ENCODE measurements at regions not wholly inside any gene's neighbourhood (a gene's known extent, or its start where the extent isn't known, plus 50 kb on each side); places are given as distances from the start of the nearest gene placed in this dataset.

DNA sequence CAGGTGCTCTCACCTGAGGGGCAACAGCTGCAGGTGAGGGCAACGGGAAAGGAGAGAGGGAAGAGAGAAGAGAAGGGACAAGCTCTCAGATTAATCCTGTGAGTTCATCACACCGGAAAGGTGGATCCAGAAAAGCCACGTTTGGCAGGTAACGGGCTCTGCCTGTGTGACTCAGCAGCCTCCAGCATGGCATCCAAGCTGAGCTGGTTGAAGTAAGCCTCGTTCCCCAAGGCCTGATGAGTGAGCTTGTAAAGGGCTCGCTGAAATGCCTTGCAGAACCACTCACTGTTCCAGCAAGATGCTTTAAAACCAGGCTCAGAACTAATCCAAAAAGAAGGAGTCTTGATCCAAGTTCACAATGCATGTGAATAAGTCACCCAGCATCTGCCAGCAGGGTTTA is 206.9 kb upstream of the TMEM45B start:
- TF ChIP-seq EZH2 (IDR thresholded peaks at IDR 0.05; ENCODE audit: borderline replicate concordance, insufficient read depth, low read depth, low read length, poor library complexity, severe bottlenecking) = no peak
- TF ChIP-seq, protein P1, sequence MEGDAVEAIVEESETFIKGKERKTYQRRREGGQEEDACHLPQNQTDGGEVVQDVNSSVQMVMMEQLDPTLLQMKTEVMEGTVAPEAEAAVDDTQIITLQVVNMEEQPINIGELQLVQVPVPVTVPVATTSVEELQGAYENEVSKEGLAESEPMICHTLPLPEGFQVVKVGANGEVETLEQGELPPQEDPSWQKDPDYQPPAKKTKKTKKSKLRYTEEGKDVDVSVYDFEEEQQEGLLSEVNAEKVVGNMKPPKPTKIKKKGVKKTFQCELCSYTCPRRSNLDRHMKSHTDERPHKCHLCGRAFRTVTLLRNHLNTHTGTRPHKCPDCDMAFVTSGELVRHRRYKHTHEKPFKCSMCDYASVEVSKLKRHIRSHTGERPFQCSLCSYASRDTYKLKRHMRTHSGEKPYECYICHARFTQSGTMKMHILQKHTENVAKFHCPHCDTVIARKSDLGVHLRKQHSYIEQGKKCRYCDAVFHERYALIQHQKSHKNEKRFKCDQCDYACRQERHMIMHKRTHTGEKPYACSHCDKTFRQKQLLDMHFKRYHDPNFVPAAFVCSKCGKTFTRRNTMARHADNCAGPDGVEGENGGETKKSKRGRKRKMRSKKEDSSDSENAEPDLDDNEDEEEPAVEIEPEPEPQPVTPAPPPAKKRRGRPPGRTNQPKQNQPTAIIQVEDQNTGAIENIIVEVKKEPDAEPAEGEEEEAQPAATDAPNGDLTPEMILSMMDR (IDR thresholded peaks at IDR 0.05) = no peak

Measured in B cell (primary cell).